Mesodermal cell (in vitro differentiated cells): ENCODE measurements at regions not wholly inside any gene's neighbourhood (a gene's known extent, or its start where the extent isn't known, plus 50 kb on each side); places are given as distances from the start of the nearest gene placed in this dataset.

Source experiments
- H3K27ac ChIP-seq: 2 replicates; pipeline ENCODE4 v1.7.0; 2013; ENCODE audit warnings: mild to moderate bottlenecking, low read depth, low read length, moderate library complexity; ENCODE audit not compliant: severe bottlenecking
- H3K36me3 ChIP-seq: 2 replicates; pipeline ENCODE4 v1.7.1; 2013; ENCODE audit warnings: mild to moderate bottlenecking, low read length, moderate library complexity; ENCODE audit not compliant: control insufficient read depth, insufficient read depth
- H3K4me1 ChIP-seq: one replicate; pipeline ENCODE4 v1.7.1; 2013; ENCODE audit warnings: mild to moderate bottlenecking, low read length; ENCODE audit not compliant: insufficient read depth, control insufficient read depth, poor library complexity, severe bottlenecking
- H3K4me3 ChIP-seq: 2 replicates; pipeline ENCODE4 v1.7.0; 2013; ENCODE audit warnings: low read length, control low read depth, mild to moderate bottlenecking; ENCODE audit not compliant: insufficient read depth, poor library complexity, severe bottlenecking; ENCODE audit errors: extremely low read depth
- H3K9me3 ChIP-seq: 2 replicates; pipeline ENCODE4 v1.7.1; 2013; ENCODE audit warnings: mild to moderate bottlenecking, low read length, moderate library complexity; ENCODE audit not compliant: control insufficient read depth
- WGBS, 2 experiments: methylation state at CpG; one replicate each; pipeline ENCODE4 v1.1.5; 2013; ENCODE audit warnings: missing lambda C conversion rate in 2 of 2; ENCODE audit not compliant: insufficient coverage in 2 of 2; 5-methylcytosine and 5-hydroxymethylcytosine counted together

DNA sequence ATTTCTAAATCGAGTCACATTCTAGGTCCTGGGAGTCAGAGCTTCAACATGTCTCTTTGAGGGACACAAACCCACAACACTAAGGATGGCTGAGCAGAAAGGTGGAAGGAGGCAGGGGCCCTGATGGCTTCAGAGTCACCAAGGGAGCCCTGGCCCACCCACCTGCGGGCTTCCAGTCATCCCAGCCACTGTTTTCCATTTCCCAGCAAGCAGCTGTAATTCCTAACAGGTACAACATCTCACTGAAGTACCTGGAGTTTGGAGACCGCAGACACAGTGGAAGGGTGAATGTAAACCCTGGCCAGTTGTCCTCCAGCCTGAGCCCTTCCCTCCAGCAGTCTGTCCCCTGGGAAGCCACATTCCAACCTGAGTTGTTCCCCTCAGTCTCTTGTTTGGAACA, 562.8 kb downstream of the TBC1D22A start:
- Histone ChIP-seq H3K4me3 (no peak overlapping the region), H3K4me1 (no peaks in the 10 kb centered on the region), H3K36me3 (no peaks in the 10 kb centered on the region), H3K27ac (no peak overlapping the region), H3K9me3 (peaks cover 54% of the 10 kb centered on the region)
- WGBS, 2 experiments, result 46 to 56% methylated on average over 1 to 2 of the region's 3 CpGs

DNA sequence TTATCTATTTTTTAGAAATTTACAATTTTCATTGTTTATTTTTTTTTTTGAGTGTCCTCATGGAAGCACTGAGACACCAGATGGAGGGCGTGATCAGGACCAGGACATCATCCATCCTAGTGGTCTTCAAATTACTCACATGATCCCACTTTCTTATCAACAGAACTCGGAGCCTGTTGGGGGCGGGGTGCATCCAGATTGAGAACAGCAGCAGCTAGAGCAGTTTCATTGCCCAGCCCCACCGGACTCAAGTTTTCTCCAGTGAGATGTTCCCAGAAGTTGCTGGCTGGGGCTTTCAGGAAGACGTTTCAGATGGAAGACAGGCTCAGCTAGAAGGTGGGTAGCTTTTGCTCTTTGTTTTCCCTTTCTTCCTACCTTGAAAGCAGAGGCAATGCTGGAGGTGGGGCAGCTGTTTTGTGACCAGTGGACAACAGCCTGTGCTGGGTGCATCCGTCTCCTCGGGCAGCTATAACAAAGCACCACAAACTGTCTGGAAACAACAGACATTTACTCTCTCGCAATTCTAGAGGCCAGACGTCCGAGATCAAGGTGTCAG, 562.1 kb downstream of the TBC1D22A start:
- Histone ChIP-seq H3K27ac (no peak overlapping the region), H3K36me3 (no peaks in the 10 kb centered on the region), H3K4me3 (no peak overlapping the region), H3K9me3 (peaks cover 60% of the 10 kb centered on the region), H3K4me1 (no peaks in the 10 kb centered on the region)
- WGBS, 2 experiments, result 43 to 47% methylated on average over 2 to 10 of the region's 10 CpGs

- Histone ChIP-seq H3K36me3 (no peaks in the 10 kb centered on the region), H3K4me3 (no peak overlapping the region), H3K9me3 (peaks cover 64% of the 10 kb centered on the region), H3K4me1 (no peaks in the 10 kb centered on the region), H3K27ac (no peak overlapping the region)
- WGBS, 2 experiments, result 70 to 81% methylated on average over 4 to 5 of the region's 6 CpGs
These were observed 561.1 kb downstream of the TBC1D22A start for GRCh38 chr22:47323518-47323917.

DNA sequence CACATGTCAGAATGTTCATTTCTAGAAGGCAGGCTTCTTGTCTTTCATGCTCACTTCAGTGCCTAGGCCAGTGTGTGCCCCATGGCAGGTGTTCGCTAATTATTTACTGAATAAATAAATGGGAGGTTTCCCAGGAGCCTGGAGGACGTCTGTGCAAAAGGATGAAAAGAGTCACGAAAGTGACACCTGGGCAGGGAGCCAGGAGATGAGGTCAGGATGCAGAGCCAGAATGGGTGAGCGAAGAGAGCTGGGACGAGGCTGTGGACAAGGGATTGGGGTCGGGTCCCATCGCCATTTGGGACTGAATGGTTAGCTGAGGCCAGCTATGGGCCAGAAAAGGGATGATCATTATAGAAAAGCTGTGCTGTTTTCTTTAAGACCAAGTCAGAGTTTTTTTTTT, 560.4 kb downstream of the TBC1D22A start:
- 55 to 59% methylated on average over 6 to 7 of the region's 7 CpGs for WGBS, 2 experiments
- Histone ChIP-seq H3K4me1 (no peaks in the 10 kb centered on the region), H3K27ac (no peak overlapping the region), H3K36me3 (no peaks in the 10 kb centered on the region), H3K4me3 (no peak overlapping the region), H3K9me3 (peaks cover 69% of the 10 kb centered on the region)

- peaks cover 61% of the 10 kb centered on the region for H3K9me3 ChIP-seq
- H3K27ac ChIP-seq, result no peak overlapping the region
- H3K36me3 ChIP-seq, result no peaks in the 10 kb centered on the region
- no peaks in the 10 kb centered on the region for H3K4me1 ChIP-seq
- WGBS, 2 experiments, result no CpG with 5 or more reads among the region's 1 CpG
- H3K4me3 ChIP-seq, result no peak overlapping the region
These were observed 558.1 kb downstream of the TBC1D22A start for GRCh38 chr22:47320560-47320959.

- no peak overlapping the region for H3K4me3 ChIP-seq
These were observed 555.7 kb downstream of the TBC1D22A start for GRCh38 chr22:47318041-47318737.

DNA sequence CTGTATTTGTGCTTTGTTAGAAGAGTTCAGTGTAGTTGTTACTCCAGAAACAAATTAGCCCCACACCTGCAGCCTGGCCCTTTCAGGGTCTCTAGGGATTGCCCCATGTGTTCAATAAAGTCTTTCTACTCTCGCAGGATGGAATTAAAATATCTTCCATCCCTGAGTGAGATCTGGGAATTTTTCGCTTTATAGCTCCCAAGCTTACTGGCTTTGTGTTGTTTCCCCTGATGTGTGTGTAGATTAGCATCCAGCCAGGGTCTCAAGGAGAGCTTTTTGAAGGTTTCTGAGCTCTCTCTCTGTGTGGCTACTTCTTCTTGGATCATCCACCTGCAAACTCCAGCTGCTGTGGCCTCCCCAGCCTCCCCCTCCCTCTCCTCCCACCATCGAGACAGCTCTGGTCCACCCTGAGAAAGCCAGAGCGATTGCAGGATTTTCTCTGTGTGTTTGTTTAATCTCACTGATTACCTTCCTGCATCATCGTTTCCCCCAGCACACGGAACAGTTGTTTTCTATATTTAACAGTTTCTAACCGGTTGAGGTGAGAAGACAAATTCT, 553.5 kb downstream of the TBC1D22A start:
- H3K36me3 ChIP-seq, result no peaks in the 10 kb centered on the region
- no peak overlapping the region for H3K27ac ChIP-seq
- H3K4me3 ChIP-seq, result no peak overlapping the region
- H3K4me1 ChIP-seq, result no peaks in the 10 kb centered on the region
- peaks cover 35% of the 10 kb centered on the region for H3K9me3 ChIP-seq
- WGBS, 2 experiments, result 90% methylated on average over 2 of the region's 7 CpGs; no CpG with 5 or more reads in 1 of the 2 experiments

More at GRCh38 chr22:47318041-47318737, 555.7 kb downstream of the TBC1D22A start:
- WGBS, 2 experiments, result 65 to 74% methylated on average over 5 of the region's 9 CpGs
- Histone ChIP-seq H3K4me1 (no peaks in the 10 kb centered on the region), H3K27ac (no peak overlapping the region), H3K9me3 (peaks cover 51% of the 10 kb centered on the region), H3K36me3 (no peaks in the 10 kb centered on the region)

DNA sequence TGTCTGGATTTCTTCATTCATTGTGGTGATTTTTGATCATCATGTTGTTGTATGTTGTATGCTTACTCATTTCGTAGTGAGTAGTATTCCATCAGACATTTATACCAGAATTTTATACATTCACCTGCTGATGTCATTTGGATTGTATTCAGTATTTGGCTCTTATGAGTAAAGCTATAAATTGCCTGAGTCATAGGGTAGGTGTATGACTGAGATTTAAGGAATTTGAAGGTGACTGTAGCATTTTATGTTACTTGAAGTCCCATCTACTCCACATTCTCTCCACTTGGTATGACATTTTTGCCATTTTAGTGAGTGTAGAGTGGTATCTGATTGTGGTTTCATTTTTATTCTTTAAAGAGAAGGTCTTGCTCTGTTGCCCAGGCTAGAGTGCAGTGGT, 548.2 kb downstream of the TBC1D22A start:
- no CpG with 5 or more reads among the region's 1 CpG for whole genome bisulfite sequencing, 2 experiments
- Histone ChIP-seq H3K4me1 (no peaks in the 10 kb centered on the region), H3K9me3 (peaks cover 46% of the 10 kb centered on the region), H3K4me3 (no peak overlapping the region), H3K27ac (no peak overlapping the region), H3K36me3 (no peaks in the 10 kb centered on the region)

- H3K4me1 ChIP-seq, result no peaks in the 10 kb centered on the region
- no peaks in the 10 kb centered on the region for H3K36me3 ChIP-seq
- 46 to 90% methylated on average over 2 to 4 of the region's 4 CpGs for WGBS, 2 experiments
- H3K4me3 ChIP-seq, result no peak overlapping the region
- H3K9me3 ChIP-seq, result peaks cover 51% of the 10 kb centered on the region
- H3K27ac ChIP-seq, result no peak overlapping the region
These were observed 547.5 kb downstream of the TBC1D22A start for GRCh38 chr22:47309946-47310345.

DNA sequence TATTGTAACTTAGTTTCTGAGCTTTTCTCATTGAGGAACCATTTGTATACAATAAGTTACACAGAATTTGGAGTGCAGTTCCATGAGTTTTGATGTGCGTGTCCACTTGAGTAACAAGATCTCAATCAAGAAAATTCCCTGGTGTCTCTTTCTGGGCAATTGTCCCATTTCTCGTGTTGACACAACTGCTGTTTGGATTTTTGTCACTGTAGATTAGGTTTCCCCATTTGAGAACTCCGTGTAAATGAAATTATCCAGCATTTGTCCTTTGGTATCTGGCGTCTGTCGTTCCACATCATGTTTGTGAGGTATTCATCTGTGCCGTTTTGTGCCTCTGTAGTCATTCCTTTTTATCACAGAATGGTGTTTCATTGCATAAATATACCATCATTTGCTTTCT, 547.0 kb downstream of the TBC1D22A start:
- WGBS, 2 experiments, result 51 to 61% methylated on average over 3 to 5 of the region's 6 CpGs
- Histone ChIP-seq H3K4me1 (no peaks in the 10 kb centered on the region), H3K4me3 (no peak overlapping the region), H3K36me3 (no peaks in the 10 kb centered on the region), H3K27ac (no peak overlapping the region), H3K9me3 (peaks cover 56% of the 10 kb centered on the region)

GRCh38 chr22:47308886-47309285, 546.4 kb downstream of the TBC1D22A start:
- H3K9me3 ChIP-seq, result peaks cover 62% of the 10 kb centered on the region
- H3K36me3 ChIP-seq, result no peaks in the 10 kb centered on the region
- H3K4me3 ChIP-seq, result no peak overlapping the region
- WGBS, 2 experiments, result no CpG with 5 or more reads among the region's 2 CpGs
- no peak overlapping the region for H3K27ac ChIP-seq
- no peaks in the 10 kb centered on the region for H3K4me1 ChIP-seq
